H9 (cell line): ENCODE measurements at regions not wholly inside any gene's neighbourhood (a gene's known extent, or its start where the extent isn't known, plus 50 kb on each side); places are given as distances from the start of the nearest gene placed in this dataset.

ENCODE experiments used
- DNase-seq: peaks from one replicate; pipeline ENCODE4 v3.0.0-alpha.2; 2017
- H2AFZ ChIP-seq: one replicate; pipeline ENCODE4 v1.6.1; 2013; ENCODE audit warnings: mild to moderate bottlenecking, low read length, control low read depth, moderate library complexity
- H2AK5ac ChIP-seq: 2 replicates; pipeline ENCODE4 v1.6.1; 2013; ENCODE audit warnings: low read length, control low read depth, mixed read lengths; ENCODE audit not compliant: insufficient read length
- H2BK120ac ChIP-seq: one replicate; pipeline ENCODE4 v1.6.1; 2013; ENCODE audit warnings: low read depth, mild to moderate bottlenecking, low read length, control low read depth, inconsistent platforms; ENCODE audit not compliant: poor library complexity, severe bottlenecking
- H2BK12ac ChIP-seq: 2 replicates; pipeline ENCODE4 v1.6.1; 2013; ENCODE audit warnings: low read length, control low read depth, mixed read lengths, low read depth; ENCODE audit not compliant: insufficient read length
- H2BK15ac ChIP-seq: 2 replicates; pipeline ENCODE4 v1.6.1; 2013; ENCODE audit warnings: low read depth, low read length, control low read depth
- H2BK20ac ChIP-seq: one replicate; pipeline ENCODE4 v1.6.1; 2013; ENCODE audit warnings: low read depth, mild to moderate bottlenecking, low read length, control low read depth, inconsistent platforms; ENCODE audit not compliant: poor library complexity, severe bottlenecking
- H2BK5ac ChIP-seq: 2 replicates; pipeline ENCODE4 v1.6.1; 2013; ENCODE audit warnings: low read length, control low read depth, mixed read lengths; ENCODE audit not compliant: insufficient read length
- H3K14ac ChIP-seq: 2 replicates; pipeline ENCODE4 v1.6.1; 2013; ENCODE audit warnings: low read length, control low read depth; ENCODE audit not compliant: insufficient read depth
- H3K18ac ChIP-seq: 2 replicates; pipeline ENCODE4 v1.6.1; 2013; ENCODE audit warnings: low read depth, mild to moderate bottlenecking, mixed read lengths, low read length, control low read depth; ENCODE audit not compliant: insufficient read length
- H3K23ac ChIP-seq: 2 replicates; pipeline ENCODE4 v1.6.1; 2013; ENCODE audit warnings: low read length, control low read depth, mixed read lengths, low read depth; ENCODE audit not compliant: insufficient read length
- H3K23me2 ChIP-seq: 2 replicates; pipeline ENCODE4 v1.6.1; 2013; ENCODE audit warnings: low read depth, mild to moderate bottlenecking, mixed read lengths, low read length, control low read depth; ENCODE audit not compliant: insufficient read length, poor library complexity, severe bottlenecking
- H3K27ac ChIP-seq: 2 replicates; pipeline ENCODE4 v1.5.1; 2013; ENCODE audit warnings: low read length, control low read depth, mixed read lengths, low read depth; ENCODE audit not compliant: insufficient read length
- H3K27me3 ChIP-seq: 2 replicates; pipeline ENCODE4 v1.6.1; 2013; ENCODE audit warnings: low read length, control low read depth, inconsistent platforms; ENCODE audit not compliant: insufficient read depth
- H3K4ac ChIP-seq: 2 replicates; pipeline ENCODE4 v1.6.1; 2013; ENCODE audit warnings: low read depth, mild to moderate bottlenecking, control low read depth, inconsistent platforms, low read length, moderate library complexity
- H3K4me1 ChIP-seq: 2 replicates; pipeline ENCODE4 v1.6.1; 2013; ENCODE audit warnings: low read length, control low read depth, inconsistent platforms; ENCODE audit not compliant: insufficient read depth
- H3K4me2 ChIP-seq: 2 replicates; pipeline ENCODE4 v1.6.1; 2013; ENCODE audit warnings: low read length, control low read depth, mixed read lengths; ENCODE audit not compliant: insufficient read length, insufficient read depth
- H3K56ac ChIP-seq: 2 replicates; pipeline ENCODE4 v1.6.1; 2013; ENCODE audit warnings: low read depth, mild to moderate bottlenecking, mixed read lengths, low read length, control low read depth; ENCODE audit not compliant: insufficient read length
- H3K79me1 ChIP-seq: 2 replicates; pipeline ENCODE4 v1.6.1; 2013; ENCODE audit warnings: low read depth, mild to moderate bottlenecking, moderate library complexity, low read length, control low read depth, inconsistent platforms; ENCODE audit not compliant: insufficient read depth, poor library complexity, severe bottlenecking
- H3K79me2 ChIP-seq: 2 replicates; pipeline ENCODE4 v1.6.1; 2013; ENCODE audit warnings: low read length, control low read depth, inconsistent platforms; ENCODE audit not compliant: insufficient read depth
- H3K9ac ChIP-seq: 2 replicates; pipeline ENCODE4 v1.6.1; 2013; ENCODE audit warnings: low read length, control low read depth, mixed read lengths; ENCODE audit not compliant: insufficient read length; ENCODE audit errors: extremely low read depth
- H3K9me3 ChIP-seq: one replicate; pipeline ENCODE4 v1.6.1; 2013; ENCODE audit warnings: low read depth, low read length, inconsistent platforms; ENCODE audit not compliant: control insufficient read depth
- H3T11ph ChIP-seq: one replicate; pipeline ENCODE4 v1.6.1; 2013; ENCODE audit warnings: mild to moderate bottlenecking, low read length, control low read depth, inconsistent platforms
- H4K20me1 ChIP-seq: one replicate; pipeline ENCODE4 v1.6.1; 2013; ENCODE audit not compliant: control insufficient read depth, insufficient read length, insufficient read depth
- H4K5ac ChIP-seq: 2 replicates; pipeline ENCODE4 v1.6.1; 2013; ENCODE audit warnings: low read depth, mild to moderate bottlenecking, mixed read lengths, low read length, control low read depth; ENCODE audit not compliant: insufficient read length
- H4K8ac ChIP-seq: replicated peaks from 2 replicates; pipeline ENCODE4 v1.6.1; 2013; ENCODE audit warnings: low read length, control low read depth, mixed read lengths, low read depth; ENCODE audit not compliant: insufficient read length
- H4K91ac ChIP-seq: 2 replicates; pipeline ENCODE4 v1.6.1; 2013; ENCODE audit warnings: low read depth, mild to moderate bottlenecking, moderate library complexity, mixed read lengths, low read length, control low read depth; ENCODE audit not compliant: insufficient read length
- H3K27ac Mint-ChIP-seq, 3 experiments: 2 replicates in 2 of 3; 3 replicates in 1 of 3; pipeline ENCODE4 v1.8.0; 2020 to 2021; ENCODE audit warnings: mixed read lengths in 3 of 3, mild to moderate bottlenecking in 1 of 3, moderate library complexity in 1 of 3
- H3K27me3 Mint-ChIP-seq: 2 replicates; pipeline ENCODE4 v1.8.0; 2021; ENCODE audit warnings: low read depth, mild to moderate bottlenecking, moderate library complexity, mixed read lengths
- H3K36me3 Mint-ChIP-seq, 3 experiments: 2 replicates in 2 of 3; 3 replicates in 1 of 3; pipeline ENCODE4 v1.8.0; 2020 to 2021; ENCODE audit warnings: low read depth in 3 of 3, mixed read lengths in 3 of 3; ENCODE audit not compliant: insufficient read depth in 1 of 3
- H3K4me1 Mint-ChIP-seq, 2 experiments: 2 replicates each; pipeline ENCODE4 v1.8.0; 2020; ENCODE audit warnings: mixed read lengths in 2 of 2
- H3K4me3 Mint-ChIP-seq, 2 experiments: 2 replicates in 1 of 2; 3 replicates in 1 of 2; pipeline ENCODE4 v1.8.0; 2020 to 2021; ENCODE audit warnings: mild to moderate bottlenecking in 2 of 2, mixed read lengths in 2 of 2, moderate library complexity in 1 of 2
- H3K9me3 Mint-ChIP-seq, 2 experiments: 2 replicates in 1 of 2; 3 replicates in 1 of 2; pipeline ENCODE4 v1.8.0; 2020; ENCODE audit warnings: mild to moderate bottlenecking in 2 of 2, mixed read lengths in 2 of 2, moderate library complexity in 1 of 2
- CTCF ChIP-seq: fragments of 200-600 bp; sonication (generic); conservative IDR thresholded peaks from 3 replicates; pipeline ENCODE4 v1.8.0; 2021; ENCODE audit warnings: antibody characterized with exemption, mild to moderate bottlenecking

- no peak overlapping the region for H3K27ac ChIP-seq
- no peak overlapping the region for H3K9ac ChIP-seq
- H3K36me3 Mint-ChIP-seq: no peaks in the 10 kb centered on the region
- no peak overlapping the region for H3K4me3 Mint-ChIP-seq
- no peaks in the 10 kb centered on the region for H3K4me1 ChIP-seq
- H2BK15ac ChIP-seq: no peak overlapping the region
- H3K9me3 ChIP-seq: no peaks in the 10 kb centered on the region
- H3K23me2 ChIP-seq: no peaks in the 10 kb centered on the region
- no peak overlapping the region for H2BK5ac ChIP-seq
- no peak overlapping the region for H2BK12ac ChIP-seq
- no peak overlapping the region for H3K23ac ChIP-seq
- no peak overlapping the region for H3K14ac ChIP-seq
- H2AK5ac ChIP-seq: no peak overlapping the region
- H4K8ac ChIP-seq: no peak overlapping the region
- no peak overlapping the region for H3K27ac Mint-ChIP-seq
- H4K91ac ChIP-seq: no peak overlapping the region
- H3T11ph ChIP-seq: no peak overlapping the region
- H4K5ac ChIP-seq: no peak overlapping the region
- H3K18ac ChIP-seq: no peak overlapping the region
- H3K27me3 ChIP-seq: no peaks in the 10 kb centered on the region
- no peak overlapping the region for H3K4me2 ChIP-seq
- H2BK120ac ChIP-seq: no peak overlapping the region
- no peaks in the 10 kb centered on the region for H3K9me3 Mint-ChIP-seq
- peaks cover 3 to 11% of the 10 kb centered on the region in 2 experiments; a peak in 3 of 4 replicates for H3K4me1 Mint-ChIP-seq
- no peak overlapping the region for H2BK20ac ChIP-seq
- no peaks in the 10 kb centered on the region for H3K27me3 Mint-ChIP-seq
- no peak for TF ChIP-seq CTCF
- H3K79me1 ChIP-seq: no peaks in the 10 kb centered on the region
- H3K79me2 ChIP-seq: no peaks in the 10 kb centered on the region
- no peak overlapping the region for H3K56ac ChIP-seq
- no peak overlapping the region for H3K4ac ChIP-seq
- H2AFZ ChIP-seq: no peak overlapping the region
- no peak for DNase-seq
- H4K20me1 ChIP-seq: no peaks in the 10 kb centered on the region
Measured at GRCh38 chr11:24408202-24408601, 88.7 kb upstream of the LUZP2 start.
